Effector memory CD4-positive, alpha-beta T cell (primary cell): ENCODE measurements at regions not wholly inside any gene's neighbourhood (a gene's known extent, or its start where the extent isn't known, plus 50 kb on each side); places are given as distances from the start of the nearest gene placed in this dataset.

ENCODE experiments used
- DNase-seq, 3 donors: peaks; one replicate each; pipeline ENCODE4 v3.0.0-alpha.2; 2020
- H3K27ac ChIP-seq: 2 replicates; pipeline ENCODE4 v1.7.0; 2013; ENCODE audit warnings: mild to moderate bottlenecking, low read length, moderate library complexity; ENCODE audit not compliant: insufficient read depth, poor library complexity, severe bottlenecking
- H3K27me3 ChIP-seq: replicated peaks from 2 replicates; pipeline ENCODE4 v1.7.0; 2013; ENCODE audit warnings: mild to moderate bottlenecking, low read length; ENCODE audit not compliant: insufficient read depth, control insufficient read depth, poor library complexity, severe bottlenecking
- H3K36me3 ChIP-seq: 2 replicates; pipeline ENCODE4 v1.7.0; 2013; ENCODE audit warnings: mild to moderate bottlenecking, low read length, moderate library complexity; ENCODE audit not compliant: control insufficient read depth, insufficient read depth
- H3K4me1 ChIP-seq: 2 replicates; pipeline ENCODE4 v1.7.0; 2013; ENCODE audit warnings: low read length, mild to moderate bottlenecking; ENCODE audit not compliant: control insufficient read depth, insufficient read depth, poor library complexity, severe bottlenecking
- H3K4me3 ChIP-seq: 2 replicates; pipeline ENCODE4 v1.7.0; 2013; ENCODE audit warnings: low read length, low read depth, mild to moderate bottlenecking; ENCODE audit not compliant: insufficient read depth, poor library complexity, severe bottlenecking
- H3K9me3 ChIP-seq: 2 replicates; pipeline ENCODE4 v1.7.0; 2013; ENCODE audit warnings: mild to moderate bottlenecking, low read length, moderate library complexity; ENCODE audit not compliant: control insufficient read depth

DNA sequence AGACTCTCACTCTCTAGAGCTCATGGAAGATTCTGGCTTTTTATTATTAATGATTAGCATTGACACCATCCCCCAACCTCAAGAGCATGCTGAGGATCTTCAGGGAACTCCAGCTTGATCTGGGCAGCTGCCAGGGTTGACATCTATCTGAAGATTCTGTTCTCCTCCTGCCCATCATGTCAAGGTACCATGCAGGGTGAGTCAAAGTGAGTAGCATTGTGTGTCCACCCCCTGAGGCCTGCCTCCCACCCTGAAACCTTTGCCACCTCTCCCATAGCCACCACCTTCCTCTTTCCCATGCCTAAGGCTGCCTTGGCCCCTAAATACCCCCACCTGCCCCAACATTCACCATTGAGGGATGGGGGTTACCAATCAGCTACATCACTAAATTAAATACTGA lies 70.1 kb upstream of the SLCO3A1 start:
- no peak for DNase-seq
- Histone ChIP-seq H3K27me3 (peaks cover 4% of the 10 kb centered on the region), H3K4me3 (no peak overlapping the region), H3K4me1 (no peaks in the 10 kb centered on the region), H3K36me3 (no peaks in the 10 kb centered on the region), H3K27ac (no peak overlapping the region), H3K9me3 (no peaks in the 10 kb centered on the region)

DNA sequence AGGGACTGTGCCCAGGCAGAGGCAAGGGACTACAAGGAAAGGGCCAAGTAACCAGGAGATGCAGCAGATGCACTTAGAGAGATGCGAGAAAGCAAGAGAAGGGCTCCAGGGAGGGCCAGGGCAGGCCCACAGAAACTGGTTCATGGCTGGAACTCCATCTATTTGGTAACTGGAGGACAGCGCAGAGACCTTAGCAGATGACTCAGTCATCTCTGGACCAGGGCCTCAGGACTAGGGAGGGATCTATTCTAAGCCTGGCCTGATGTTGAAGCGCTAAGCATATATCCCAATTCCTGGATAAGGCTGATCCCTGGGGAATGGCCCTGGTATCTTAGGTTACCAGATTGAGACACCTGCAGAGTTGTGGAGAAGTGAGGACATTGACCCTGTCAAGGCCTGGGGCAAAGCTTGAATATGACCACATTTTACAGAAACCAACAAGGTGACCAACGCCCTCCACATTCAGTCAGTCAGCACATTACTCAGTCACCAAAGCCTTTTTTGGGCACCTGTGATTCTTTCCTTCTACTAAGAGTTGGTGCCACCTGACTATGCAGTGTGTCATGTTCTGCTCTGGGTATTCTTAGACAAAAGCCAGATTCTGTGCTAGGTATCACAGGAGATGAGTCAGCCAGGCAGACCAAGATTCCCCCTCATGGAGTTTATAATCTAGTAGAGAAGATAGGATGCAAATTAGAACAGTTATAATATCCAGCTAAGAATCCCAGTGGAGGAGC lies 68.4 kb upstream of the SLCO3A1 start:
- DNase-seq, result no peak
- H3K9me3 ChIP-seq, result no peaks in the 10 kb centered on the region
- H3K4me3 ChIP-seq, result no peak overlapping the region
- H3K4me1 ChIP-seq, result no peaks in the 10 kb centered on the region
- H3K36me3 ChIP-seq, result no peaks in the 10 kb centered on the region
- H3K27me3 ChIP-seq, result peaks cover 4% of the 10 kb centered on the region
- no peak overlapping the region for H3K27ac ChIP-seq

DNA sequence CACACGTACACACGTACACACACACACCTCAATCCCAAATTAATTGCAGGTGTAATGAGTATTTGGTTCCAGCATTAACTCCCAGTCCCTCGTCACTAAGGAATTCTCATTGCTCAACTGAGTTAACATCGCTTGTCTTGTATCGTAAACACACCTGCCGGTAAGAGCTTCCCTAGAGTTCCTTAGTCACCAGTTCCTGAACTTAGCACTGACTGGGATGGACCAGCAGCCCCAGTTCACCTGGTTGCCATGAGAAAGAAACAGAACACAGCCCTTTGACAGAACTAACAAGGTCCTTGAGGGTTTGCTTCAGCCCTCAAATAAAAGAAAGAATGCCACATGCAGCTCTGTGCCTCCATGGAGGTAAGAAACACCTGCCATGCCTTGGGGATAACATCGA lies 66.3 kb upstream of the SLCO3A1 start:
- Histone ChIP-seq H3K9me3 (no peaks in the 10 kb centered on the region), H3K4me3 (no peak overlapping the region), H3K27me3 (no peaks in the 10 kb centered on the region), H3K4me1 (no peaks in the 10 kb centered on the region), H3K36me3 (no peaks in the 10 kb centered on the region), H3K27ac (no peak overlapping the region)
- DNase-seq, result no peak

DNA sequence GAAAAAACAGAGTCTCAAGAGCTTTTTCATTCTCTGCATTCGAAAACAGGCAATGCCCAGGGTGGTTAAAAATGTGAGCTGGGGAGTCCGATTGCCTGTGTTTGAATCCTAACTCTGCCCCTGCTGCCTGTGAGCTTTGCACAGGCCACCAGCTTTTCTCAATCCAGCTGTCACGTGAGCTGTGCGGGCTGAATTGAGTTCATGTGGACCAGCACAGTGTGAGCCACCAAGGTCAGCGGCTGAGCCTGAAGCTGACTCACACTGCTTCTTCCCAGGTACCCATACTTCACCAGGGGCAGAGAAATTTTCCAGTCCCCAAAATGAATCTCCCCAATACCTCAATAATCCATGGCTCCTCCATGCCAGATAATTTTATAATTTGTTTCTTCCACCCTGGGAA lies 64.4 kb upstream of the SLCO3A1 start:
- Histone ChIP-seq H3K27me3 (no peaks in the 10 kb centered on the region), H3K27ac (no peak overlapping the region), H3K4me1 (no peaks in the 10 kb centered on the region), H3K36me3 (no peaks in the 10 kb centered on the region), H3K9me3 (no peaks in the 10 kb centered on the region), H3K4me3 (no peak overlapping the region)
- no peak for DNase-seq

DNA sequence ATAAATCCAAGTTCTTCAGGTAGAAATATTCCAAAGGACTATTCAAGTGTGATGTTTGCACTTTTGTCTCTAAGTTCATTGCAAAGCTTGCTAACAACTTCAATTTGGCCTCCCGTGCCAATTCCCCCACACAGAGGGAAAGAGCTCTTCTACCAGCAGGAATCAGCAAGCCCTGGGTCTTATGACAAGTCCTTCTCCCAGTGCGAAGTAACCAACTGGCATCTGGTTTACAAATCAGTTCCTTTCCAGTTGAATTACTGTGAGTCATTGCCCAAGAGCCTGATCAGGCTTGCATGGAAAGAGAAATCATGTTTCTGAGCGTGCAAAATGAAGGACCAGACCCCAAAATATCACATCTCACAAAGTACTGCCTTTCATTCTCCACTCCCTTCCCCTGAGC lies 62.7 kb upstream of the SLCO3A1 start:
- H3K4me1 ChIP-seq, result no peaks in the 10 kb centered on the region
- no peak overlapping the region for H3K4me3 ChIP-seq
- H3K36me3 ChIP-seq, result no peaks in the 10 kb centered on the region
- no peaks in the 10 kb centered on the region for H3K27me3 ChIP-seq
- H3K27ac ChIP-seq, result no peak overlapping the region
- DNase-seq, result no peak
- no peaks in the 10 kb centered on the region for H3K9me3 ChIP-seq

DNA sequence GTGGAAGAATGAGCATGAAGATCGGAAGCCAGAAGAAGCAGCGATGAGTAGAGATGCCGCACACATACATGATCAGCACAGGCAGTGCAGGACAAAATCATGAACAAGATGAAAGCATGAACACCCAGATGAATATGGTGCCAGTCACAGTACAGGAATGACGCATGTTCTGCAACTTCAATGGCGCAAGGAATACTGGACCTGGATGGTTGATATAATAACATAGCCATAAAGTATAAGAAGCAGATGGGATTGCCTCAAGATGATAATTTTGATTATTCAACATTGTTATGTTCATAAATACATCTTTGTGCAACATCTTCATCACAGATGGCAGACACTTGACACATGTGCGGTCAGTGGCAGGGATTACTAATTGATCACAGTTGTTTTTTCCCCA lies 59.7 kb upstream of the SLCO3A1 start:
- Histone ChIP-seq H3K27ac (no peak overlapping the region), H3K4me3 (no peak overlapping the region), H3K4me1 (no peaks in the 10 kb centered on the region), H3K36me3 (no peaks in the 10 kb centered on the region), H3K27me3 (no peaks in the 10 kb centered on the region), H3K9me3 (no peaks in the 10 kb centered on the region)
- DNase-seq, result no peak

DNA sequence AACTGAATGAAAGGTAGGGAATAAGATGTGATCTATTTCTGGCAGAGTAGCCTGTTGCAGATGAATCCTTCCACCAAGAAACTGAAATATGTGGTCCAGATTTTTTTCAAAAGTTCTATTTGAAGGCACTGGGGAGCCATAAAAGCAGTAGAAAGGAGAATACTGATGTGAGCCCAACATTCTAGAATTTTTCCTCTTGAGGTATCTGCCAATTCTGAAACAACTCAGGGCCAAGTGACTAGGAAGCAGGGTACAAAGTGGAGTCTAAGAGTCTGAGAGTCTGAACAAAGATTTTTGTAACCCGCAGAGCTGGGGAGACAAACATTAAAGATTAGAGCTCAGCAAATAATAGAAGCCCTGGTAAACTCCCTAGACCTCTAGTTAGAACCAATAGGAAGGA lies 58.3 kb upstream of the SLCO3A1 start:
- no peak for DNase-seq
- Histone ChIP-seq H3K36me3 (no peaks in the 10 kb centered on the region), H3K9me3 (no peaks in the 10 kb centered on the region), H3K27me3 (no peaks in the 10 kb centered on the region), H3K4me3 (no peak overlapping the region), H3K4me1 (no peaks in the 10 kb centered on the region), H3K27ac (no peak overlapping the region)

DNA sequence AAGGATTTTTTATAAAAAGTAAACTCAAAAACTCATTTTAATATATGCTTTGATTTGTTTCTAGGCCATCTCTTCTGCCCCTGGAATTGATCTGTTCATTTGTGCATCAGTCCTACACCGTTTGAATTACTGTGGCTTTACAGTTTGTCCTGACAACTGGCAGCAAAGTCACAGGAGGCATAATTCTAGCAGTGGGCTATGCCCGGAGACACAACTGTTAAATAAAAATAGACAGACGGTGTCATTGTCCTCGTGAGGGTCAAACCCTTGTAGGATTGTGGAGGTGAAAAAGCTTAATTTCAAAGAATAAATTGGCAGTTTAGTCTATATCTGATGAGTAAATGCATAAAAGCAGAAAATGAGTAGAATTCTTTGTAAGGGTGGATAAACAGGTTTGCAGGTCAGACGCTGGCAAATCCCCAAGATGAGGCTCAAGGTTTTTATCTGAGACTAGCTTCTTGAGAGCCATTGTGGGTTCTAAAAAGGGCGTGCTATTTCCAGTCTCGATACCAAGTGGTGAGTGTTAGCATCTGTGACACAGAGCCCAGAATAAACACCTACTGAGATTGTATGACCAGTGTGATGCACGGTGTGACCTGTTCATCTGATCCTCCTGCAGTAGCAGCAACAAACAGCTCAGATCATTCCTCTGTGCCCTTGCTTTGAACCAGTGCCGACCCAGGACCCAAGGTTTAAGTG lies 51.5 kb upstream of the SLCO3A1 start:
- DNase-seq, result no peak
- H3K27me3 ChIP-seq, result no peaks in the 10 kb centered on the region
- H3K27ac ChIP-seq, result no peak overlapping the region
- H3K4me3 ChIP-seq, result no peak overlapping the region
- no peaks in the 10 kb centered on the region for H3K4me1 ChIP-seq
- no peaks in the 10 kb centered on the region for H3K9me3 ChIP-seq
- H3K36me3 ChIP-seq, result no peaks in the 10 kb centered on the region

DNA sequence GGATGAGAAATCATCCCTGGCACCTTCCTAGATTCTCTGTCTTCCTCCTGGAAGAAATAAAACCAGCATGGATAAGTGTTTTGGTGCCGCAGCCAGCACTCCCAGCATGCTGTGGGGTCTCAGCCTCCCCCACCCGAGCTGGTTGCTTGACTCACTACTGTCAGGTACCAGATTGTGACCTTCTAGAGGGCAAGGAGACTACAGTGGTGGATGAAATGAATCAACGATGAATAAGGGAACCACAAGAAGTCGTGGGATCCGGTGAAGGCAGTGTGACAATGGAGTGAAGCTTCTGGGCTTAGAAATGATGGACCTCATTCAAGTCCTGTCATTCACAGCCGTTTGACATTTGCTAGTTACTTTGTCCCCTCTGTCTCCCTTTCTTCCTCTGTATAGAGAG lies 50.2 kb upstream of the SLCO3A1 start:
- no peak for DNase-seq
- Histone ChIP-seq H3K4me3 (no peak overlapping the region), H3K9me3 (no peaks in the 10 kb centered on the region), H3K27ac (no peak overlapping the region), H3K4me1 (no peaks in the 10 kb centered on the region), H3K27me3 (no peaks in the 10 kb centered on the region), H3K36me3 (no peaks in the 10 kb centered on the region)
